Nucleus accumbens (tissue), 56 donors: ENCODE measurements at regions not wholly inside any gene's neighbourhood (a gene's known extent, or its start where the extent isn't known, plus 50 kb on each side); places are given as distances from the start of the nearest gene placed in this dataset.

Experiments
- DNase-seq, 56 donors: peaks; one replicate each; lab custom pipeline; 2025; lab: John Stamatoyannopoulos, UW

DNA sequence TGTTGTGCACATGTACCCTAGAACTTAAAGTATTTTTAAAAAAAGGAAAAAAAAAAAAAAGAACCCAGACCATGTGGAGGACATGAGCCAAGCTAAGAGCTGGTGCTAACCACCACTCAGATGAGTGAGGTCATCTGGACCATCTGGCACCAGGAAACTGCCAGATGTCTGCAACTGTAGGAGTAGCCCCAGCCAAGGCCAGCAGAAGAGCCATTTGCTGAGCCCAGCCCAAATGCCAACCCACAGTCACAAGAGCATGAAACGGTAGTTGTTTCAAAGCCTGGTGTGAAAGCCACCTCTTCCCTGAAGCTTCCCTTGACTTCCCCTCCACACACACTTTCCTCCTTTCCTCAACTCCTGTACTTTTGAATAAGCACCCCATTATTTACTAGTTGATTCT, 69.2 kb upstream of the FCN1 start:
- DNase-seq, result no peak

GRCh38 chr9:134987376-134987775, 69.7 kb upstream of the FCN1 start:
- DNase-seq, result no peak

GRCh38 chr9:134987906-134988700, 70.4 kb upstream of the FCN1 start:
- DNase-seq, result no peak

DNA sequence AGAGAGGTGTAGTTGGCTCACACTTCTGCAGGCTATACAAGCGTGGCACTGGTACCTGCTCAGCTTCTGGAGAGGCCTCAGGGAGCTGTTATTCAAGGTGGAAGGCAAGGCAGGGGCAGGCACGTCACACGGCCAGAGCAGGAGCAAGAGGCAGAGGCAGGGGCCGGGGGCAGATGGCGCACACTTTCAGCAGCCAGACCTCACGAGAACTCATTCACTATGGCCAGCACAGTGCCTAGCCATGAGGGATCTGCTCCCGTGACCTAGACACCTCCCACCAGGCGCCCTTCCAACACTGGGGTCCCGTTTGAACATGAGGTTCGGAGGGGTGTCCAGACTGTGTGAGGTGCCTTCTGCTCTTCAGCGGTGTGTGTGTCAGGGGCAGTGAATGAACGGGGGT, 71.0 kb upstream of the FCN1 start:
- DNase-seq, result no peak

- no peak for DNase-seq
Measured at GRCh38 chr9:134989206-134990065, 71.7 kb upstream of the FCN1 start.

DNA sequence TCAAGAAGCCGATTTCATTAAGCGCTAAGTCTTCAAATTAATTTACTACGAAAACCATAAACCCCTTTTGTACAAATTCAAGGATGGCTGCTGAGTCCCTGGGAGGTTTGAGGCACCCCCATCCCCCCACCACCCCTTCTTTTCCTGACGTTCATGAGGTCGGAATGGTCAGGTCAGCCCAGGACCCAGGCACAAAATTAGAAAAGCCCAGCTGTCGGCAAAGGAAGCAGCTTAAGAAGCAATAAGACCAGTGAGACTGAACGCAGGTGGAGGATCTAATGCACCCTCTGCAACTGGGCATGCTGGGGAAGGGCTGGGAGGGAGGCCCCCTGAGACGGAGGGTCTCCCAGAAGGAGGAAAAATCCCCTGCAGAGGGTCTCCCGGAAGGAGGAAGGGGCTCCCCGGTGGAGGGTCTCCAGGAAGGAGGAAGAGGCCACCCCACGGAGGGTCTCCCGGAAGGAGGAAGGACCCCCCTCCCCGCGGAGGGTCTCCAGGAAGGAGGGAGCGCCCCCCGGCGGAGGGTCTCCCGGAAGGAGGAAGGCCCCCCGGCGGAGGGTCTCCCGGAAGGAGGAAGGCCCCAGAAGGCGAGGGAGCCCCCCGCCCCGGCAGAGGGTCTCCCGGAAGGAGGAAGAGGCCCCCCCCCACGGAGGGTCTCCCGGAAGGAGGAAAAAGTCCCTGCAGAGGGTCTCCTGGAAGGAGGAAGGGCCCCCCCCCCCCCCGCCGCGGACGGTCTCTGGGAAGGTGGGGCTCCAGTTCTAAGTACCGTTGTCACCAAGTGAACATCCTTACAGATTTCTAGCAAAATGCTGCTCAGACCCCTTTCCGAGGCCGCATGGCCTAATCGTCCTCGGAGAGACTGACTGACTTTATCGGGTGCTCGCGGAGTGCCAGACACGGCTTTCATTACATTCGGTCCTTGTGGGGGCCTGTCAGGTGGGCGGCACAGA, 74.4 kb upstream of the FCN1 start:
- DNase-seq, result no peak

GRCh38 chr9:134992755-134993124, 75.0 kb upstream of the FCN1 start:
- DNase-seq, result peak in 1 of 56 donors; percentile 12

DNA sequence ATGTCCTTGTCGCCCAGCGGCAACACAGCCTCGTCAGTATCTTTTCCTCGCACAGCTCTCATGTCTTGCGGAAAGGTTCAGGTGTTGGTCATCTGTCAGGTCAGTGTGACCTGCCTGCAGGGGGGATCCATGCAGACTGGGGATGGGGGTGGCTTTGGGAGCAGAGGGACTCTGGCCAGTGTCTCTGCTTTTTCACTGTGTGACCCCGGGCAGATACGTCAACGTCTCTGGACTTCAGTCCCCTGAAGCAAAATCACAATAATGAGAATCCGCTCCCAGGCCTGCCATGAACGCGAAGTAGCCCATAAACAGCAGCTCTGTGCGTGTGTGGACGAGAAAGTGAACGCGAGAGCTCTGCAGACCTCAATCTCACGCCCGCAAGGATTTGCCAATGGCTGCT, 75.7 kb upstream of the FCN1 start:
- no peak for DNase-seq

GRCh38 chr9:134993996-134994720, 76.4 kb upstream of the FCN1 start:
- no peak for DNase-seq

DNA sequence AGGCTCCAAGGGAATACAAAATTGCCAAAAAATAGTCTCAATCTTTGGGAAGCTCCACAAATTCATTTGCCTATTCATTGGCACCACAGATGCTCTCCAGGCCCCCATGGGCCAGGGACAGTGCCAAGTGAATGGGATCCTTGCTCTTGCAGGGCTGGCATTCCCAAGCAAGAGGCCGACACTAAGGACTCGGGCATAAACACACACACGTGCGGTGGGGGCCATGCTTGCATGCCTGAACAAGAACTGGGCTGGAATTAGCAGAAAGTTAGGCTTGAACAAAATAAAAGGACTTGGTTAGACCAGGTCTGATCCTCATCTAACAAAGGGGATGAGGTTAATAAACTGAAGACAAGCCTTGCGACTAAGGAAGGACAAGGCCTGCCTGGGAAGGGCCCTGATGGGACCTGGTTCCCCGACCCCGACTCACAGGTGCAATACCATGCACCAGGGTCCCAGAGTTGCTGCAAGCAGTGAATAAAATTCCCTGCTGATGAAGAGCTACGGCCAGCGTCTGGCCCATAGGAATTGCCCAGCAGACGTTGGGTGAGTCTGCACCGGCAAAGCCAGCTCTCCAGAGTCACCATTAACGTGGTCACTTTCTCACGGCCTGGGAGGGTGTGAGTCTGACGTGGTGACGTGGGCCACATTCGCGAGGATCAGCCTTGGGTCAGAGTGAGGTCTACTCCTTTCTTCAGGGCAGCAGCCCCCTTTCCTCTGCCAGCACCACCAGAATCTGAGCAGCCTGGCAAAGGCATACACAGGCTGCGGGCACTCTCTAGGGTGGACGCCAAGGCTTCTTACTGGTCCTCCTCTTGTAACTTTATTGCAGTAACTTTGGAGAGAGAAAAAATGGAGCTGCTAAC, 77.4 kb upstream of the FCN1 start:
- no peak for DNase-seq

- no peak for DNase-seq
Measured at GRCh38 chr9:134995792-134996120, 78.0 kb upstream of the FCN1 start.

DNA sequence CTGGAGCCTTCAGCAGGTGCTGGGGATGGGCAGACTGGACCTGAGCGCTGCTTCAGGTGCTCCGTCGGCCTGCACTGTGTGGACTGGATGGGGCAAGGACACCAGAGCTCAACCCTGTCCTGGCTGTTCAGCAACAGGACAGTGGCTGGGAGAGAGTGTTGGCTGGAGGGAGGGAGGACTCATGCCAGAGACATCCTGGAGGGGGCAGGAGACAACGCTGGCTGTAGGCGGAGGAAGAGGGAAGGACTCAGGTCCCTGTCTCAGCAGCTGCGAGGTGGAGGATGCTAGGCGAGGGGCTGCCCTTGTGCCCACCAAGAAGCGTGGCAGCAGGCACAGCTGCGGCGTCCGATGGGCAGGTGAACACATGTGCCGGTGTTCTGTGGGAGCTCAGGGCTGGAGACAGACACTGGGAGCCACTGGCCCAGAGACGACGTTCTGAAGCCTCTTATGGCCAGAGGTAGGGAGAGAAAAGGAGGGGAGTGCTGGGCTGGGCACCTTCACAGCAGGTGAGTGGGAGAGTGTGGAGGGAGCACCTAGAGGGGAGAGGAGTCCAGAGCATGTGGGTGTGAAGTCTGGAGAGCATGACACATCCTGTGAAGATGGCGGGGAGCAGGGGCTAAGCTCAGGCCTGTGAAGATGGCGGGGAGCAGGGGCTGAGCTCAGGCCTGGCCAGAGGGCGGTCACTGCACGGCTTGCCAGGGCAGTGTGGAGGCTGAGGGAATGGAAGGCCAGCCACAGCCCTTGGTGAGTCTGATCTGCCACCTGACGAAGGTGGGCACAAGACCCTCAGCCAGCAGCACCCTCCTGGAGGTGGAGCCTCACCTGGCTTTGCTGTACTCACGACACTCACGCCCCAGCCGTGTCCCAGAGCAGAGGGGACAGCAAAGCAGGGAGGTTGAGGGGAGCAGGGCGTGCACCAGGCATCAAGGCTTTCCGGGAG, 79.1 kb upstream of the FCN1 start:
- DNase-seq, result no peak

GRCh38 chr9:135000647-135001245, 83.0 kb upstream of the FCN1 start:
- DNase-seq, result no peak

DNA sequence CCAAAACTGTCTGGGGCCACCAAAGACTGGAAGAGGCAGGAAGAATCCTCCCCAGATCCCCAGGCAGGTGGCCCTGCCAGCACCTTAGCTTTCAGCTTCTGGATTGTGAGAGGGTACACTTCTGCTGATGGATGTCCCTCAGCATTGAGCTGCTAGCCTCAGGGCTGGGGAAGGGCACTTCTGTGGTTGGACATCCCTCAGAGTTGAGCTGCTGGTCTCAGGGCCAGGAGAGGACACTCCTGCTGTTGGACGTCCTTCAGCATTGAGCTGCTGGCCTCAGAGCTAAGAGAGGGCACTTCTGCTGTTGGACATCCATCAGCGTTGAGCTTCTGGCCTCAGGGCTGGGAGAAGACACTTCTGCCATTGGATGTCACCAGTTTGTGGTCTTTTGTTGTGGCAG, 83.8 kb upstream of the FCN1 start:
- no peak for DNase-seq

GRCh38 chr9:135002336-135002735, 84.6 kb upstream of the FCN1 start:
- no peak for DNase-seq

DNA sequence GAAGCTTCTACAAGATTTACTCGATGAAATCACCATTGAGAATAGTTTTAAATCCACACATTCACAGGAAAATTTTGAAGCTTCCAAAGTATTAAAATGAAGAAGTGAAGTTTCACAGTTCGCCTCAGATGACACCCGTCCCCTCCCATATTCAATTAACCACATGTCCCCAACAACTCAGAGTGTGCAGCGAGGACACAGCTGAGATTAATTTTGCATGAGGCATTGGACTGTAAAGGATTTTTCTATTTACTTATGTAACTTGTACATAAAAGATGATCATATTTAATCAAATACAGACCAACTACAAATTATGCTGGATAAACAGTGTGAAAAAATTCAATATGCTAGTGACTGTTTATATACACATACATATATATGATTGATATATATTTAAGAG, 84.7 kb upstream of the OLFM1 start:
- DNase-seq, result no peak

- DNase-seq, result no peak
Measured at GRCh38 chr9:135004772-135005171, 82.7 kb upstream of the OLFM1 start.
